Prostate gland (tissue), 2 donors: ENCODE measurements at regions not wholly inside any gene's neighbourhood (a gene's known extent, or its start where the extent isn't known, plus 50 kb on each side); places are given as distances from the start of the nearest gene placed in this dataset.
"Not testable (repeated sequence)": the region's sequence is repeated elsewhere in the genome, so short reads cannot be mapped to it uniquely, and the experiment has no call there.

Experiments
- DNase-seq: peaks from one replicate; pipeline ENCODE4 v3.0.0-alpha.2; 2019; ENCODE audit warnings: low spot score
- H3K27ac ChIP-seq, 2 donors: fragments of 200-600 bp; sonication (generic); 2 replicates each; pipeline ENCODE4 v1.5.1; 2017 to 2019
- H3K27me3 ChIP-seq: fragments of 200-600 bp; sonication (generic); replicated peaks from 2 replicates; pipeline ENCODE4 v1.5.1; 2019; ENCODE audit not compliant: insufficient read depth
- H3K36me3 ChIP-seq, 2 donors: fragments of 200-600 bp; sonication (generic); 1 replicate in 1 of 2; 2 replicates in 1 of 2; pipeline versions ENCODE4 v1.5.1 to v1.8.1; 2017 to 2019
- H3K4me1 ChIP-seq: fragments of 200-600 bp; sonication (generic); replicated peaks from 2 replicates; pipeline ENCODE4 v1.5.1; 2019
- H3K4me3 ChIP-seq, 2 donors: fragments of 200-600 bp; sonication (generic); 2 replicates each; pipeline ENCODE4 v1.5.1; 2017 to 2019
- H3K9me3 ChIP-seq: fragments of 200-600 bp; sonication (generic); 2 replicates; pipeline ENCODE4 v1.5.1; 2017
- POLR2A ChIP-seq: fragments of 450-650 bp; IDR thresholded peaks from one replicate; pipeline ENCODE4 v1.6.1; 2016; ENCODE audit warnings: antibody characterized with exemption, mild to moderate bottlenecking
- POLR2AphosphoS5 ChIP-seq: sonication (generic); formaldehyde crosslinking; IDR thresholded peaks from one replicate; pipeline ENCODE4 v1.6.1; 2017; ENCODE audit warnings: antibody characterized with exemption
- WGBS: methylation state at CpG from one replicate; pipeline ENCODE4 v1.1.5; 2018; 5-methylcytosine and 5-hydroxymethylcytosine counted together
- intact Hi-C: fragments of 100-400 bp; cut with DNase I; formaldehyde crosslinking; loops from one replicate; pipeline ENCODE4 v1.14.2; 2022
- TF ChIP-seq, protein P1 (sequence below), 4 experiments: fragments of 200-600 bp in 2 of 4; fragments of 450-650 bp in 2 of 4; sonication (generic) in 2 of 4; IDR thresholded peaks; 1 replicate in 3 of 4; 2 replicates in 1 of 4; pipeline ENCODE4 v1.5.1; 2016 to 2019; ENCODE audit warnings: antibody characterized with exemption in 4 of 4, mild to moderate bottlenecking in 2 of 4, moderate library complexity in 2 of 4

GRCh38 chr6:7016226-7016625 is 91.5 kb upstream of the RREB1 start:
- TF ChIP-seq POLR2AphosphoS5: no peak
- TF ChIP-seq, protein P1, sequence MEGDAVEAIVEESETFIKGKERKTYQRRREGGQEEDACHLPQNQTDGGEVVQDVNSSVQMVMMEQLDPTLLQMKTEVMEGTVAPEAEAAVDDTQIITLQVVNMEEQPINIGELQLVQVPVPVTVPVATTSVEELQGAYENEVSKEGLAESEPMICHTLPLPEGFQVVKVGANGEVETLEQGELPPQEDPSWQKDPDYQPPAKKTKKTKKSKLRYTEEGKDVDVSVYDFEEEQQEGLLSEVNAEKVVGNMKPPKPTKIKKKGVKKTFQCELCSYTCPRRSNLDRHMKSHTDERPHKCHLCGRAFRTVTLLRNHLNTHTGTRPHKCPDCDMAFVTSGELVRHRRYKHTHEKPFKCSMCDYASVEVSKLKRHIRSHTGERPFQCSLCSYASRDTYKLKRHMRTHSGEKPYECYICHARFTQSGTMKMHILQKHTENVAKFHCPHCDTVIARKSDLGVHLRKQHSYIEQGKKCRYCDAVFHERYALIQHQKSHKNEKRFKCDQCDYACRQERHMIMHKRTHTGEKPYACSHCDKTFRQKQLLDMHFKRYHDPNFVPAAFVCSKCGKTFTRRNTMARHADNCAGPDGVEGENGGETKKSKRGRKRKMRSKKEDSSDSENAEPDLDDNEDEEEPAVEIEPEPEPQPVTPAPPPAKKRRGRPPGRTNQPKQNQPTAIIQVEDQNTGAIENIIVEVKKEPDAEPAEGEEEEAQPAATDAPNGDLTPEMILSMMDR (IDR thresholded peaks at IDR 0.05): no peak
- no peak for TF ChIP-seq POLR2A
- no peaks in the 10 kb centered on the region for H3K9me3 ChIP-seq
- no peak for DNase-seq
- no peak overlapping the region for H3K27ac ChIP-seq
- no peaks in the 10 kb centered on the region for H3K36me3 ChIP-seq
- H3K4me1 ChIP-seq: no peaks in the 10 kb centered on the region
- no peaks in the 10 kb centered on the region for H3K27me3 ChIP-seq
- intact Hi-C loops: no loop called here
- no peak overlapping the region for H3K4me3 ChIP-seq
- WGBS: 57% methylated on average over 8 of the region's 8 CpGs

DNA sequence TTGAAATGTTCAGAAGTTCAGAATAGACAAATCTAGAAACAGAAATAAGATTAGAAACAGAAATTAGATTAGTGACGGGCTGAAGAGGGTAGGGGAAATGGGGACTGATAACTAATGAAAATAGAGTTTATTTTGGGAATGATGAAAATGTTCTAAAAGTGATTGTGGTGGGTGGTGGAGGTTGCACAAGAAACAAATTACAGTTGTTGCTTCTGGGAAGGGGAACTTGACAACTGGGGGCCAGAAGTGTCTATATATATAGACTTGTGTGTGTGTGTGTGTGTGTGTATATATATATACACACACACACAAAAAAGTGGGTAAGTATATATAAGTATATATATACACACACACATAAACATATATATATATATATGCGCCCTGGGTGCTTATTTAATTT is 86.5 kb upstream of the RREB1 start:
- Histone ChIP-seq H3K4me3 (no peak overlapping the region), H3K4me1 (no peaks in the 10 kb centered on the region), H3K9me3 (no peaks in the 10 kb centered on the region), H3K36me3 (no peaks in the 10 kb centered on the region), H3K27ac (no peak overlapping the region), H3K27me3 (no peaks in the 10 kb centered on the region)
- DNase-seq: no peak
- TF ChIP-seq POLR2A: no peak
- TF ChIP-seq POLR2AphosphoS5: no peak
- TF ChIP-seq, protein P1 (IDR thresholded peaks at IDR 0.05): no peak
- 89% methylated on average over 2 of the region's 2 CpGs for WGBS
- intact Hi-C loops: no loop called here

DNA sequence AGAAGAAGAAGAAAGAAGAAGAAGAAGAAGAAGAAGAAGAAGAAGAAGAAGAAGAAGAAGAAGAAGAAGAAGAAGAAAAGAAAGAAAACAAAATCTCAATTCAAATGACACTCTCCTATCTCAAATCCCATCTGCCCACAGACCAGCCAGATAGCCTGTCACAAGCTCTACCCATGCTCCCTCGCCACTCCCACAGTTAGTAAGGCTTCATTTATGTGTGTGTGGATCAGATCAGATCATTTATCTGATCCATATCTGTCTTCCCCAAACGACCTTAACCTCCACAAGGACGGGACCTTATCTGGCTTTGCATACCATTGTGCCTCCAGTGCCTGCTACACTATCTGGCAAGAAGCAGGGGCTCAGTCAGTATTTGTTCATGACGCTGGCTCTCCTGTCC is 81.9 kb upstream of the RREB1 start:
- TF ChIP-seq POLR2A (no peak), POLR2AphosphoS5 (no peak)
- TF ChIP-seq, protein P1 (IDR thresholded peaks at IDR 0.05): no peak
- no peak for DNase-seq
- Histone ChIP-seq H3K27me3 (no peaks in the 10 kb centered on the region), H3K27ac (no peak overlapping the region), H3K9me3 (no peaks in the 10 kb centered on the region), H3K4me1 (no peaks in the 10 kb centered on the region), H3K4me3 (no peak overlapping the region), H3K36me3 (no peaks in the 10 kb centered on the region)
- intact Hi-C loops: no loop called here
- 72% methylated on average over 4 of the region's 4 CpGs for WGBS

GRCh38 chr6:7028963-7029362 is 78.8 kb upstream of the RREB1 start:
- H3K4me3 ChIP-seq, intact Hi-C loops: not testable (repeated sequence)

DNA sequence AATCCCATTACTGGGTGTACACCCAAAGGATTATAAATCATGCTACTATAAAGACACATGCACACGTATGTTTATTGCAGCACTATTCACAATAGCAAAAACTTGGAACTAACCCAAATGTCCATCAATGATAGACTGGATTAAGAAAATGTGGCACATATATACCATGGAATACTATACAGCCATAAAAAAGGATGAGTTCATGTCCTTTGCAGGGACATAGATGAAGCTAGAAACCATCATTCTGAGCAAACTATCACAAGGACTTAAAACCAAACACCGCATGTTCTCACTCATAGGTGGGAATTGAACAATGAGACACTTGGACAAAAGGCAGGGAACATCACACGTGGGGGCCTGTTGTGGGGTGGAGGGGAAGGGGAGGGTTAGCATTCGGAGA is 76.8 kb upstream of the RREB1 start:
- H3K4me1 ChIP-seq, H3K36me3 ChIP-seq, DNase-seq, H3K9me3 ChIP-seq, H3K4me3 ChIP-seq, H3K27me3 ChIP-seq, intact Hi-C loops: not testable (repeated sequence)
- peak overlapping the region in 1 of 2 donors; percentile 78 for H3K27ac ChIP-seq
- 70% methylated on average over 4 of the region's 4 CpGs for WGBS

More at GRCh38 chr6:7028963-7029362, 78.8 kb upstream of the RREB1 start:
- peak overlapping the region; percentile 47 to 70 for H3K27ac ChIP-seq
- H3K4me1 ChIP-seq, DNase-seq, H3K27me3 ChIP-seq, H3K9me3 ChIP-seq, H3K36me3 ChIP-seq: not testable (repeated sequence)

GRCh38 chr6:7033202-7033601 is 74.6 kb upstream of the RREB1 start:
- Histone ChIP-seq H3K4me3 (no peak overlapping the region), H3K36me3 (no peaks in the 10 kb centered on the region), H3K27me3 (no peaks in the 10 kb centered on the region), H3K4me1 (no peaks in the 10 kb centered on the region), H3K27ac (no peak overlapping the region), H3K9me3 (no peaks in the 10 kb centered on the region)
- WGBS: 54% methylated on average over 5 of the region's 5 CpGs
- TF ChIP-seq, protein P1 (IDR thresholded peaks at IDR 0.05): no peak
- TF ChIP-seq POLR2A (no peak), POLR2AphosphoS5 (no peak)
- DNase-seq: no peak
- intact Hi-C loops: no loop called here
